ENCODE measurements at regions not wholly inside any gene's neighbourhood (a gene's known extent, or its start where the extent isn't known, plus 50 kb on each side); places are given as distances from the start of the nearest gene placed in this dataset.

- TF ChIP-seq, protein P1, sequence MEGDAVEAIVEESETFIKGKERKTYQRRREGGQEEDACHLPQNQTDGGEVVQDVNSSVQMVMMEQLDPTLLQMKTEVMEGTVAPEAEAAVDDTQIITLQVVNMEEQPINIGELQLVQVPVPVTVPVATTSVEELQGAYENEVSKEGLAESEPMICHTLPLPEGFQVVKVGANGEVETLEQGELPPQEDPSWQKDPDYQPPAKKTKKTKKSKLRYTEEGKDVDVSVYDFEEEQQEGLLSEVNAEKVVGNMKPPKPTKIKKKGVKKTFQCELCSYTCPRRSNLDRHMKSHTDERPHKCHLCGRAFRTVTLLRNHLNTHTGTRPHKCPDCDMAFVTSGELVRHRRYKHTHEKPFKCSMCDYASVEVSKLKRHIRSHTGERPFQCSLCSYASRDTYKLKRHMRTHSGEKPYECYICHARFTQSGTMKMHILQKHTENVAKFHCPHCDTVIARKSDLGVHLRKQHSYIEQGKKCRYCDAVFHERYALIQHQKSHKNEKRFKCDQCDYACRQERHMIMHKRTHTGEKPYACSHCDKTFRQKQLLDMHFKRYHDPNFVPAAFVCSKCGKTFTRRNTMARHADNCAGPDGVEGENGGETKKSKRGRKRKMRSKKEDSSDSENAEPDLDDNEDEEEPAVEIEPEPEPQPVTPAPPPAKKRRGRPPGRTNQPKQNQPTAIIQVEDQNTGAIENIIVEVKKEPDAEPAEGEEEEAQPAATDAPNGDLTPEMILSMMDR (IDR thresholded peaks at IDR 0.05), result no peak
- TF ChIP-seq REST (IDR thresholded peaks at IDR 0.05), result no peak
- TF ChIP-seq, protein P2, sequence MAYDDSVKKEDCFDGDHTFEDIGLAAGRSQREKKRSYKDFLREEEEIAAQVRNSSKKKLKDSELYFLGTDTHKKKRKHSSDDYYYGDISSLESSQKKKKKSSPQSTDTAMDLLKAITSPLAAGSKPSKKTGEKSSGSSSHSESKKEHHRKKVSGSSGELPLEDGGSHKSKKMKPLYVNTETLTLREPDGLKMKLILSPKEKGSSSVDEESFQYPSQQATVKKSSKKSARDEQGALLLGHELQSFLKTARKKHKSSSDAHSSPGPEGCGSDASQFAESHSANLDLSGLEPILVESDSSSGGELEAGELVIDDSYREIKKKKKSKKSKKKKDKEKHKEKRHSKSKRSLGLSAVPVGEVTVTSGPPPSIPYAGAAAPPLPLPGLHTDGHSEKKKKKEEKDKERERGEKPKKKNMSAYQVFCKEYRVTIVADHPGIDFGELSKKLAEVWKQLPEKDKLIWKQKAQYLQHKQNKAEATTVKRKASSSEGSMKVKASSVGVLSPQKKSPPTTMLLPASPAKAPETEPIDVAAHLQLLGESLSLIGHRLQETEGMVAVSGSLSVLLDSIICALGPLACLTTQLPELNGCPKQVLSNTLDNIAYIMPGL (CRISPR knock-in tag; IDR thresholded peaks at IDR 0.05; ENCODE audit: borderline replicate concordance), result no peak
Observed at GRCh38 chr2:23213196-23213595, 171.8 kb upstream of the KLHL29 start.
